ENCODE measurements at regions not wholly inside any gene's neighbourhood (a gene's known extent, or its start where the extent isn't known, plus 50 kb on each side); places are given as distances from the start of the nearest gene placed in this dataset.
"Not testable (repeated sequence)": the region's sequence is repeated elsewhere in the genome, so short reads cannot be mapped to it uniquely, and the experiment has no call there.

DNA sequence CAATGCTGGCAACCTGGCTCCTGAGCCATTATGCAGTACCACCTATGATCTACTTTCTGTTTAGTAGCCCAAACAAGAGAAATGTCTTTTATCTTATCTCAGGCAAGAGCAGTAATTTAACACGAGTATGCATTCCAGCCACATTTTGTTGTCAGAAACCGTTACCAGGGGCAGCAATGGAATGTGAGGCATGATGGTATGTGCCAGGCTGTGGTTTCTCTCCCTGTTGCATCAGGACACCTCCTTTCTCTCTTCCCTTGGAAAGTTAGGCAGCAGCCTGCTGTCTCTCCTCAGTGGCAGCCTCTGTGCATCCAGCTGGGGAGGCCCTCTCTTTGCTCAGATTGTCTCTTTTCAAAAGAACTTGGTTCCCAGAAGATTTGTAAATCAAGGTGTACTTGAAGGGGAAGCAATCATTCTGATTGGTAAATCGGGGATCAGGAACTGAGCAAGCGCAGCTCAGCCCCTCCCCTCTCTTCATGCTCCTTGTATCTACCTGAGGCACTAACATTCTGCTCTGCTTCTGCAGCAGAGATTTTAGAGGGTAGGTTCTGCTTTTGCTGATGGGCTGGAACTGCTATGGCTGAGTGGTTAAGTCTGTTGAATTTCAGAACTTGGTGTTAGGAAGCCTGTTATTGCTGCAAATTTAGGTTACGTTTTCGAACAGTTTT lies 229.2 kb downstream of the ADAMTS15 start:
- no peak for DNase-seq

DNA sequence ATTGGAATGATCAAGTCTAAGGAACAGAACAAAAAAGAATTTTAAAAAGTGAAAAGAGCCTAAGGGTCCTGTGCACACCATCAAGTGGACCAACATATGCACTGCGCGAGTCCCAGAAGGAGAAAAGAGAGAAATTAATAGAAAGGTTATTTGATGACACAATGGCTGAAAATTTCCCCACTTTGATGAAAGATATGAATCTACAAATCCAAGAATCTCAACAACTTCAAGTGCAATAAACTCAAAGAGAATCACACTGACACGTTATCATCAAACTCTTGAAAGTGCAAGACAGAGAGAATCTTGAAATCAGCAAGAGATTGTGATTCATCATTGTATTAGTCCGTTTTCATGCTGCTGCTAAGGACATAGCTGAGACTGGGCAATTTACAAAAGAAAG lies 230.8 kb downstream of the ADAMTS15 start:
- DNase-seq, result no peak

DNA sequence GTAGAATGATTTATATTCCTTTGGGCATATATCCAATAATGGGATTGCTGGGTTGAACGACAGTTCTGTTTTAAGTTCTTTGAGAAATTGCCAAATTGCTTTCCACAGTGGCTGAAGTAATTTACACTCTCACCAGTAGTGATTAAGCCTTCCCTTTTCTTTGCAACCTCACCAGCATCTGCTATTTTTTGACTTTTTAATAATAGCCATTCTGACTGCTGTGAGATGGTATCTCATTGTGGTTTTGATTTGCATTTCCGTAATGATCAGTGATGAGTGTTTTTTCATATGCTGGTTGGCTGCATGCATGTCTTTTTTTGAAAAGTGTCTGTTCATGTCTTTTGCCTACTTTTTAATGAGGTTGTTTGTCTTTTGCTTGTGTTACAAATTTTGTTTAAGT lies 233.8 kb downstream of the SNX19 start:
- DNase-seq, result not testable (repeated sequence)

DNA sequence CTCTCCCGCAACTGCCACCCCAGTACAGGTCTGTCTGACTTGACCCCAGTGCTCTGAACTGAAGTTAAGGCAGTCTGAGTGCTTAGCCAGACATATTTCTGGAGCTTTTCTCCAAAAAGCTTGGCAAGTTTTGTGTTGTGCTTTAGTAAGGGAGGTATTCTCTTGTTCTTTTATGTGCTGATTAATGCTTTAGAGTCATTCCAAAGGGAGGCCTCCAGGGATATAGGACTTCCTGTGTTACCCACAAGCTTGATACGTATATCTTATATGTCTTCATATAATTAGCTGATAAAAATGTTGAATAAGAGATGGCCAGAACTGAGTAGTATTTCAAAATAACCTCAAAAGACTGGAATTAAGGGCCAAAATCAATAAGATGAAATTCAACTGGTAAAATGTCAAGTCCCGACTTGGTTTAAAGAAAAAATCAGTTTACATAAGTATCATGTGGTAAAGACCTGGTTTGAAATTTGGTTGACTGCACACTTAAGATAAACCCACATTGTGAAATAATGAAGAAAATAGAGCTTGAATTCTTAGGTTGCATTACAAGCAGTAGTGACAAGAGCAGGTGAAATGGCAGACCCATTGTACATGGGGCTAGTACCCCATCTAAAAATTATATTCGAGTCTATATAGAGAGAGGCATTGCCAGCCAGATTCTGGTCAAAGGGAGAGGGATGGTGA lies 226.9 kb downstream of the SNX19 start:
- no peak for DNase-seq

DNA sequence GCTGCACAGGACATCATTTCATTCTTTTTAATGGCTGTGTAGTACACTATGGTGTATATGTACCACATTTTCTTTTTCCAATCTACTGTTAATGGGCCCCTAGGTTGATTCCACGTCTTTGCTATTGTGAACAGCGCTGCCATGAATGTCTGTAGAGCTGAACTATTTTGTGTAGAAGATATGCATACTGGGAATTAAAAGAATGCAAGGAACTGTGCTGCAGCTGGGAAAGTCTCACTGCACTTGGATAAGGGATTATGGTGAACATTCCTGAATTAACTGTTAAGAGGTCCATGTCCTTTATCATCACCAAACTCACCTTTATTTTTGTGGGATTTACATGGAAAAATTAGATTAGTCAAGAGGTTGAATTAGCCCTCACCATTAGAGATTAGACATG lies 224.7 kb downstream of the SNX19 start:
- DNase-seq, result no peak

DNA sequence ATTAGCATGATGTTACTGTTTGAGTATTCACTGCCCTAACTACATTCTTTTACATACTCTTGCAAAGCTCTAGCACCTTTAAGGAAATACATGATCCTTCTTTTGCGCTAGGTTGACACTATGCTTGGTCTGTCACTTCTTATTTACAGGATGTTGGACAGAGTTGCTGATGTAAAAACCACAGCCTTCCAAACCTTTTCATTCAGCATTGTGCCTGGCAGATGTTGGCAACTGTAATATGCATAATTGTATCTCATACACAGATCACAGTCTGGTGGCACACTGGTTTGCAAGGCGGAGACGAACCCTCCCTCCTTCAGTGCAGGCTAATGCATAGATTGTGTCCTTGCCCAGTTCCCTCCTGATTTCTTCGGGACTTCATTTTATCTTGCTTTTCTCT lies 224.1 kb downstream of the SNX19 start:
- DNase-seq, result no peak

DNA sequence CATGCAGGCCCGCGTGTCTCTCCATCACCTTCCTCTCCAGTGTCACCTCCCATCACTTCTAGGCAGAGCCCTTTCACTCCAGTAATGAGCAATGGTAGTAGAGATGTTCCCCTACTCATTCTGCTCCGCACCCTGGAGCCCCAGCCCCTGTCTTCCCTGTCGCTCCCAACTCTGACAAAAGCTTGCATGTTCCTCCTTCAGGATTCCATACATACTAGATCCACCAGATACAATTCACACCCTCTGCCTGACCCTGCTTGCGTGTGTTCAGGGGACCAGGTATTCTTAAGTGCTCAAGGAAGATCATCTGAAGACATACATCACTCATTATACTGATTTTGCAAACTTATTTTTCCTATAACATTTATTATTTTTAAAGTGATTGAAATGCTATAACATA lies 222.7 kb downstream of the SNX19 start:
- DNase-seq, result no peak

DNA sequence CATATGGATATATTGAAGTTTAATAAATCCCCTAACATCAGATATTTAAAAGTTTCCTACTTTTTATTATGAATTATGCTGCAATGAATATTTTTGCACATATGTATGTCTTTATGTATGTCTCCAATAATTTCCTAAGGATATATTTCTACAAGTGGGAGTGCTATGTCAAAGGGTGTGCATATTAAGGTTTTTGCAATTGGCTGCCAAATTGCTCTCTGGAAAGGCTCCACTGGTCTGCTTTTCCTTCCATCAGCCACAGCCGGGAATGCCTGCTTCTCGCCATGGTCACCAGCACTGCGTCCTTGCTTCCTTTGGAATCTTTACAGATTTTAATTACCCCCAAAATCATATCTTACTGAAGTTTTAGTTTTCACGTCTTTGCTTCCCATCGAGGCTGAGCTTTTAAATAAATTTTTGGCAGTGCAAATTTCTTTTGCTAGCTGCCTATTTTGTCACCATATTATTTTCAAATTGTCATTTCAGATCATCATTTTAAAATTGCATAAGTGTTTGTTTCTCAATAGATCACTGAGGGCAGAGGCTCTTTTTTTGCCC lies 221.7 kb downstream of the SNX19 start:
- no peak for DNase-seq

DNA sequence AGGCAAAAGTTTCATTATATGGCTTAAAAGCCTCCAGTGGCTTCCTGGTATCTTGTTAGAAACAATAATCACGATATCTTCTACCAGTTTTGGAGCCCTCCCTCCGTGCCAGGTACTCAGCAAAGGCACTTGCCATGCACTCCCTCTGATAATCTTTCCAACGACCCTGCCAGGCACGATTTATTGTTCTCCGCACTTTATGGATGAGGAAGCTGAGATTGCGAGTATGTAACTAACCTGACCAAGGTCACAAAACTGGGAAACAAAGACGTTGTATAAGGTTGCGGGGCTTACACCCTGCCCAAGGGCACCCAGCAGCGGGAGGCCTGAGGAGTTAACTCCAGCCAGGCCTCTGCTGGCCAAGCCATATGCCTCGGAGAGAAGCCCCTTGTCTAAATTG lies 218.1 kb downstream of the SNX19 start:
- DNase-seq, result no peak

DNA sequence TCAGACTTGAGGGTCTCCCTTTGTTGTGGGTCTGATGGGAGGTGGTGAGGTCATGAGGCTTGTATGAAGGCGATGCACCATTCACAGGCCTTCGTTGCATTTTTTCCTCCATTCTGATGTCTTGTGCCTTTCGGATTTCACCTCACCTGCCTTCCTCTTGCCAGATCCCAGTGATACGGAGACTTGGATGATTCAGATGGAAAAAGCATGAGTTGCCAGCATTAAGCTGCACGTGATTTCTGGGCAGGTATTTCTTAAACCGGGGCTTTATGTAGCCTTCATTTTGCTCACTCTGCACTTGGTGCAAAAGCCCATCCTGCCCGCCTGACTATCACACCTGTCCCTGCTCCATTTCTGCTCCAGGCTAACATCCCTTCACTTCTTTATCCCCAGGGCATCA lies 216.7 kb downstream of the SNX19 start:
- DNase-seq, result no peak

DNA sequence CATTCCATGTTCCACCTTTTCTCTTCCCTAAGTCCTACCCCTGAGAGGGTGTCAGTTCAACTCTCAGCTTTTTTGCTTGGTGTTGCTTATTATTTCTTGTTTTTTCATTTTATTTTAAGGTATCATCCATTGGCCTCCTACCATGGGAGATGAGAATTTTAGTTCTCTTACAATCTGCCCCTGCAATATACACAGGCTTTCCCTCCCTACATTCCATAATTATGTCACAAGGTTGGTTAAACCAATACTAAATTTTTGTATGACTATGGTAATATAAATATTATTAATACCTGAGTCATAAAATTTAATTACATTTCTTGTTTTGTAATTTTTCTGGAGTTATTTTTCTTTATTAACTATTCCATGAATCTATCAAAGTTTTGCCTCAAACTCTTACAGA lies 216.2 kb downstream of the SNX19 start:
- DNase-seq, result no peak

DNA sequence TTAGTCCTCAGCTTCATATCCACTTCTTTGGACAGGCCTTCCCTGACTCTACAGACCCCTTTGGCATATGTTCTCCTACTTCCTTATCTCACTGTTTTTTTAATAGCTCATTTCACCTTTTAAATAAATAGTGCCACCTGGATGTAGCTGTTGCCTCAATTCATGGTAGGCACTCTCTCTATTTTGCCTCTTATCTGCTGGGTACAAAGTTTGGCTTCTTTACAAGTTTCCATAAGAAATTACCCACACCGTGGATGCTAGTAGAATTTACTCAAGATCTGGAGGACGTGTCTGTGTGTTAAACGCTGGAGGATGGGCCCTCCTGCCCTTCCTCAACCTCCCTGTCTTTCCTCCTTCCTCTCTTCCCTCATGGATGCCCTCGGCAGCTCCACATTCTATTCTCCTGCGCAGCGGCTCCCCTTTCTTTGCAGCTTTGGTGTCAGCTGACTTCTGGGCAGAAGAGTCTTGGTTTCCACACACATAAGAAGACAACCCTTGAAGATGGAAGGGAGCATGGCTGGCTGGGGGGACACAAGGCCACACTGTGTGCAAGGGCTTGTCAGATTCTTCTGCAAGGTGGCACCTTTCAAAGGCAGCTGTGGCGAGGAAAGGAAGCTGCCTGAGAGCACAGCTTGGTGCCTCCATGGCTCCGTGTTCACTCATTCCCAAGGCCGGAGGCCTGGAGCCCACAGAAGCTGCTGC lies 212.6 kb downstream of the SNX19 start:
- DNase-seq, result no peak

DNA sequence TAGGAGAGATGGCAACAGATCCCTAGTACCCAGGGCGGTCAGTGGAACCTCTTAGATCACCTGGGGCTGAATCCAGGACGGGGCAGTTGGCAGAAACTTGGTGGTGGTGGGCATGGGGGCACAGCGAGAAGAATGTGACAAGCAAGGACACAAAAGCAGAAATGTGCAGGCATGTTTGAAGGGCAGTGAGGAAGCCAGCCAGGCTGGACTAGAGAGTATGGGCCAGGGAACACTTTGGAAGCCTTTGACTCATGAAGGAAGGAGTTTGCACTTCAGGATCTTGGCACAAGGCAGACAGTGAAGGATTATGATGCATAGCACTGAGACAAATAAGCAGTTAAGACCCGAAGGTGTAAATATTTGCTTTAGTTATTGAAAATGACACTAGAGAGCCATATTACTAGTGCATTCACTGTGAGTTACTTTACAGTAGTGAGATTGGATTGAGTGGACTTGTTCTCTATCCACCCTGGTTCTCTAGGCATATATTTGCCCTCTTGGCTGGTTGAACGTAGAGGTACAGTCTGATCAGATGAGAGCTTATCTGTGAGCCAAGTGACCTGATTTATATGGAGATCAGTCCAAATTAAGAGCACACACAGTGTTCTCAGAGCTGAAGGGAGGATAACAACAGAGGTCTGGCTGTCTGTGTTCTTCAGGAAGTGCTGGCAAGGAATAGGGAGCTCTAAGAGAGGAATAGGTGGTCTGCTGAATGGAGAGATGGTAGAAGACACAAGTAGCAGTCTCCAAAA lies 210.4 kb downstream of the SNX19 start:
- DNase-seq, result no peak

DNA sequence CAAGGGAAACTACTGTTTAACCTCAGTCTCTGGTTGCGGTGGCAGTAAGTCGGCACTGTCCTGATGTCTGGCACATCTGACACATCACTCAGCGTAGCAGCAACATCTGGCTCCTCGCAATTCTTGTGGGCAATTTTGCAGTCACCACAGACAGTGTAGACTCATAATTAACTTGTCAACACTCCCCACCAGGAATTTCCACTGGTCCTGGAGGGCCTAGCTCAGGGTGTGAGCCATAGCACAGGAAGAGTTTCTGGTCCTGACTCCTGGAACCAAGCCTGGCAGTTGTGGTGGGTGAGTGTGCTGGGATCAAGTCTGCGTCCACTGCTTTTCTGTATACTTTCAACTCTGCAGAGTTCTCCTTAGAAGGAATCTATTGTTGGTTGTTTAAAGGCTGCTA lies 209.7 kb downstream of the SNX19 start:
- DNase-seq, result no peak

DNA sequence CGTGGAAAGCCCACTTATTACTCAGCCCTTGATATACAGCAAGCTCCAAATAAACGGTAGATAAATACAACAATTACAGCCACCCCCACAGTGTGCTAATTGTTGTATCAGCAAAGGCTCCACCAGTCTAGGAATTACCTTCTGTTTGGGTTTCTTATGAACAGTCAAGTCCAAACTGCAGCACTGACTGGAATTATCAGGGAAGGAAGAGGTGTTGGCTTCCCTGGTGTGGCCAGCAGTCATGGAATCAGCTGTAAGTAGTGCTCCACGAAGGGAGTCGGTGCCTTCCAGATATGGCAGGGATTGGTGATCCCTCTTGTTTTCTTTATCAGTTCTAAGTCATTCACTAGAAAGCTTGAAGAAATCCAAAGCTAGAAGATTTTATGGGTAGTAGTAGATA lies 209.1 kb downstream of the SNX19 start:
- DNase-seq, result no peak

DNA sequence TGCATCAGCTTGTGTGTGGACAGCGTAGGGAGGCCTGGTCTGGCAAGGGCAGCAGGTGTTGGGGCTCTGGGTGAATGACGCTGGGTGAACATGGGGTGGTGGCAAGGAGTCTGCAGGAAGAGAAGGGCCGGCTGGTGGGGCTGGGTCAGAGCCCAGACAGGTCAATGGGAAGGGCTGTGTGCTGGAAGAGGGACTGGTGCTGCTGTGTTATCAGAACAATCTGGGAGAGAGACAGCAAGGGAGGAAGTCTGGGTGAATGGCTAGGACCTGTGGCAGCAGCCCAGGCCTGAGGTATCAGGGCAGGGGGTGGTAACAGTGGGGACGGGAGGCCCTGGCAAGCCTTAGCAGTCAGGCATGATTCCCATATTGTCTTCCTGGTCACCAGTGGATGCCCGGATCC lies 206.7 kb downstream of the SNX19 start:
- no peak for DNase-seq

DNA sequence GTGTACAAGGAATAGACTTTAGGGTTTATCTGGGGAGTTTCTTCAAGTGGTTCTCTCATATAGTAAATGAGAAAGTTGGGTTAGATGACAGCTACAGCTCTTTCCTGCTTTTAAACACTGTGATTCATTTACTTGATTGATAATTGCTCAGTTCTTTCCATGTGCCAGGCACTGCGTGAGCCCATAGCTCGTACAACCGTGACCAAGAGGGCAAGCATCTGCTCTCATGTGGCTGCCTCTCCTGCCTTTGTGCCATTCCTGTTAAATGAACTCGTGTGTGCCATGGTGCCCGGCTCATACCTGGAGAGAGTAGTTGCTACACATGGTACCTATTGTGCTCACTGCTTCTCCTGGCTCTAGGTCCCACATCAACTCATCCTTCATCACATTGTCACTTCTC lies 206.3 kb downstream of the SNX19 start:
- DNase-seq, result no peak

DNA sequence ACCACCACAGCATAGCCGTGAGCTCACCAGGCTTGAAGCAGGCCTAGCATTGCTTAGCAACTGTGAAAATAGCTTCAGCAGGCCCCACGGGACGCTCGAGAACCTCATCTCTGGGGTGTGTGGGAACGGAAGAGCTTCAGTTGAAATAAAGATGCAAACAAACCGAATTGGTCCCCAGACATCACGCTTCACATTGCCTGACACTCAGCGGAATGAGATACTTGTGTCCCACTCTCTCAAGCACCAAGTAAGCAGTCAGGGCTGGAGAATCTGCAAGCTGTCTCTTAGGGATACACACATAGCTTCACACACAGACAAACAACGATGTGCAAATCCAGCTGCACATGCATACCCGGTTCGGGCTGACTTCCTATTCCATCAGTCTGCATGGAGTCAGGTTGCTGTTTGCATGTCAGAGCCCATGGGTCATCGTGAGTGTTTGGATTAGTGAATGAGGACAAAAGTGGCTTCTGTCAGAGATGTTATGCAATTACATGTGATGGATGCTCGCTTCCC lies 205.7 kb downstream of the SNX19 start:
- DNase-seq, result no peak

DNA sequence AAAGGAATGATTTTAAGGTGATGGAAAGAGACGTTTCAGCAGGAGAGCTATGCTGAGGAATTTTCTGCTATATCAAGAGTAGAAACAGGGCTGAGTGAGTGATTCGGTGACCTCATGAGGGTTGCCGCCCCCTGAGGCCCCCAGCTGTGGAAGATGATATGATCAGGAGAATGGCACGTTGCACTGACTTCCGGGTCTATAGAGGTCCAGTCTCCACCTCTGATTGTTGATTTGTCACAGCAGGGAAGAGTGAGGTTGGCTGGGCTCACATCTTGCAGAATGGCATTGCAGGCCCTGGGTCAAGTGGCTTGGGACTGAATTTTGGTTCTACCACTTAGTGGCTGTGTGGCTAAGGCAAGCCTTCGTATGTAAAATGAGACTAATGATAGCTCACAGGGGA lies 205.1 kb downstream of the SNX19 start:
- DNase-seq, result no peak

DNA sequence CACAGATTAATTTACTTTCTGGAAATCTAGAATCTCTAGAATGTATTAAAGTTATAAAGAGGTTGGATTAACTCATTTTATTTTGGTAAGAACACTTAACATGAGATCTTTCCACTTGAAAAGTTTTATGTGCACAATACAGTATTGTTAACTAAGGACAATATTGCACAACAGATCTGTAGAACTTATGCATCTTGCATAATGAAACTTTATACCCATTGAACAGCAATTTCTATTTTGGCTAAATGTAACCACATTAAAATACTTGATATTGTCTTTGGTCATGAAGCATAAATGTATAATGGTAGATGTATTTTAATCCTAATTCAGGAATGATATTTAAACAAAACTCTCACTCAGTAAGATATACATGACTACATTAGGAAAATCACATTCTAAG lies 203.8 kb downstream of the SNX19 start:
- DNase-seq, result no peak

DNA sequence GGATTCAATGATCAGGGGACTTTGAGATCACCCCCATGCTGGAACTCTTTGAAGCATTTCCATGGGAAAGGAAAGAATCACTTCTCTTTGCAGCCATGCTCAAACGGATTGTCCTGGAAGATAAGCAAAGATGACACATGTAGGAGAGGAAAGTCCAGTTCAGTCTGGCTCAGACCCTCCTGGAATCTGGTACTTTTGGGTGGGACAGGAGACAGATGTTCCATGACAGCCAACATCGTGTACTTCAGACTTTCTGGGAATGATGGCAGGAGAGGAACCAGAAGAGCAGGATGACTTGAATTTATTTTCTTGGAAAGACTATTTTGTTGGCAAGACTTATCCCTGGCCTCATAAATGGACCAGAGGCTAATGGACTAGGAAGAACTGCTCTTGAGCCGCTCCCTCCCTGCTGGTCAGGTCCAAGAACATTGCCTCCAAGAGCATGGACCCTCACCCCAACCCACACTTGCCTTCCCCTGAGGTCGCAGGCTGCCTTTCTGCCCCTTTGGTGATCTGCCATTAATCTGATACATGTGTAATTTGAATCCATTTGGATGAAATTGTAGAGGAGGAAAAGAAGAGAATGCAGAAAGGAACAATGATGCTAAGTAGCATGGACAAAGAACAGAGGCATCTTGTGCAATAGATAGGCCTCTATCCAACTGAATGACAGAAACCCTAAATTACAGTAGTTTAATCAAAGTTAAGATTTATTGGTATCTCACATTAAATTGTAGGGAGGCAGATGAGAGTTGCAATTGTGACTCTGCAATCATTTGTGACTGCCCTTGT lies 201.0 kb downstream of the SNX19 start:
- no peak for DNase-seq

DNA sequence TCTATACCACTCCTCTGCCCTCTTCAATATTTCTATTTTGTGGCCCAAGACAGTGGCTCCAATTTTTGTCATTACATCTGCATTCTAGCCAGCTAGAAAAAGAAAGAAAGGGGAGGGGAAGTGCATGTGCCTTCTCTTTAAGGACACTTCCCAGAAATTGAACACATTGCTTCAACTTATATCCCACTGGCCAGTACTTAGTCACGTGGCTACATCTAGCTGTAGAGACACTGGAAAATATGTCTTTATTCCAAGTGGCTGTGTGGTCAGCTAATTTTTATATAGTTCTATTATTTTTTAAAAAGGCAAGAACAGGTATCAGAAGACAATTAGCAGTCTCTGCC lies 200.4 kb downstream of the SNX19 start:
- DNase-seq, result no peak
